ENCODE measurements at regions not wholly inside any gene's neighbourhood (a gene's known extent, or its start where the extent isn't known, plus 50 kb on each side); places are given as distances from the start of the nearest gene placed in this dataset.
A peak's percentile ranks its signal among the peaks of the same experiment; 100 is the strongest.

DNA sequence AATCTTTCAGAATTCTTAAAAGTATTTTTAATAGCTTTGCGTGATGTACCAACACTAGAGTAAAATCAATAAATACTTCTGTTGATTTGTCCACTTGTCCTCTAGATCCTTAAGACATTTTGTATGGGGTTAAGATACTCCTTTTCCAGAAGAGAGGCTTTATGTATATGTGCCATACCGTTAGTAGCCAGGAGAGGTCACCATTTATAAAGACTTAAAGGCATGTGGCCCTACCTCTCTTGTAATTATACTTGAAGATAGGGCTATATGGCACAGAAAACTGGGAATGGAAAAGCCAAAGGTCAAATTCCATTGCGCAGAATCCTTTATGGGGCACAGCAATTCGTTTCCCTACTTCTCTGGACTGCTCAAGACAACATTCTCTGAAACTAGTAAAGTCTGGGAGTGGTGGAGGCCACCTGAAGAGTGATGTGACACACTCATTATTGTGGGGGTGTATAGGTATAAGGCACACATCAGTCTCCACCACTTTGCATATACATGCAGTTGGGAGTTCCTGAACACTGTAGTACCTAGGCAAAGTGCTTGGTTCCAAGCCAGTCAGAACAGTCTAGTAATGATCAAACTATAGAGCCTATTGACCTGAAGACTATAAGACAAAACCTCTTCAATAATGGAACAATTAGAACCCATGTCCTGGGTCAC, 140.1 kb upstream of the FBXL17 start:
- POLR2A ChIA-PET: no interaction called here
- no peaks in the 10 kb centered on the region for H3K36me3 ChIP-seq (ENCODE audit: control insufficient read depth in 2 of 2, insufficient read depth in 1 of 2, low read length in 2 of 2)
- H3K9me3 ChIP-seq (ENCODE audit: control insufficient read depth, insufficient read depth, low read depth, low read length): no peaks in the 10 kb centered on the region
- no peaks in the 10 kb centered on the region for H3K4me1 ChIP-seq (ENCODE audit: control insufficient read depth, insufficient read depth, low read length)
- CTCF ChIA-PET: interaction anchor here (0.5 to 1.3 kb wide), 8 partner anchors 11 to 1008 kb away, joined by 3 to 9 read pairs (median 3); no protein-coding TSS in a partner anchor
- no peak overlapping the region for H3K27ac ChIP-seq (ENCODE audit: extremely low read depth, low read depth, low read length)
- no peak overlapping the region for H3K4me3 ChIP-seq (ENCODE audit: low read depth, low read length)
- TF ChIP-seq, protein P1, sequence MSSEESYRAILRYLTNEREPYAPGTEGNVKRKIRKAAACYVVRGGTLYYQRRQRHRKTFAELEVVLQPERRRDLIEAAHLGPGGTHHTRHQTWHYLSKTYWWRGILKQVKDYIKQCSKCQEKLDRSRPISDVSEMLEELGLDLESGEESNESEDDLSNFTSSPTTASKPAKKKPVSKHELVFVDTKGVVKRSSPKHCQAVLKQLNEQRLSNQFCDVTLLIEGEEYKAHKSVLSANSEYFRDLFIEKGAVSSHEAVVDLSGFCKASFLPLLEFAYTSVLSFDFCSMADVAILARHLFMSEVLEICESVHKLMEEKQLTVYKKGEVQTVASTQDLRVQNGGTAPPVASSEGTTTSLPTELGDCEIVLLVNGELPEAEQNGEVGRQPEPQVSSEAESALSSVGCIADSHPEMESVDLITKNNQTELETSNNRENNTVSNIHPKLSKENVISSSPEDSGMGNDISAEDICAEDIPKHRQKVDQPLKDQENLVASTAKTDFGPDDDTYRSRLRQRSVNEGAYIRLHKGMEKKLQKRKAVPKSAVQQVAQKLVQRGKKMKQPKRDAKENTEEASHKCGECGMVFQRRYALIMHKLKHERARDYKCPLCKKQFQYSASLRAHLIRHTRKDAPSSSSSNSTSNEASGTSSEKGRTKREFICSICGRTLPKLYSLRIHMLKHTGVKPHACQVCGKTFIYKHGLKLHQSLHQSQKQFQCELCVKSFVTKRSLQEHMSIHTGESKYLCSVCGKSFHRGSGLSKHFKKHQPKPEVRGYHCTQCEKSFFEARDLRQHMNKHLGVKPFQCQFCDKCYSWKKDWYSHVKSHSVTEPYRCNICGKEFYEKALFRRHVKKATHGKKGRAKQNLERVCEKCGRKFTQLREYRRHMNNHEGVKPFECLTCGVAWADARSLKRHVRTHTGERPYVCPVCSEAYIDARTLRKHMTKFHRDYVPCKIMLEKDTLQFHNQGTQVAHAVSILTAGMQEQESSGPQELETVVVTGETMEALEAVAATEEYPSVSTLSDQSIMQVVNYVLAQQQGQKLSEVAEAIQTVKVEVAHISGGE (tag by site-specific recombination; conservative IDR thresholded peaks at IDR 0.05; ENCODE audit: low read depth): no peak
- TF ChIP-seq ZNF394 (tag by site-specific recombination; IDR thresholded peaks at IDR 0.05; ENCODE audit: borderline replicate concordance) (peak; percentile 61; the same call in 1 of the 2 replicates), ZNF416 (tag by site-specific recombination; IDR thresholded peaks at IDR 0.05) (no peak), ZNF654 (tag by site-specific recombination; IDR thresholded peaks at IDR 0.05; ENCODE audit: low read depth) (peak; percentile 84), ZNF792 (tag by site-specific recombination; IDR thresholded peaks at IDR 0.05) (no peak), YY2 (tag by site-specific recombination; IDR thresholded peaks at IDR 0.05) (no peak), ZBTB1 (tag by site-specific recombination; IDR thresholded peaks at IDR 0.05) (no peak), ZNF658 (tag by site-specific recombination; IDR thresholded peaks at IDR 0.05) (no peak)
- TF ChIP-seq, protein P2, sequence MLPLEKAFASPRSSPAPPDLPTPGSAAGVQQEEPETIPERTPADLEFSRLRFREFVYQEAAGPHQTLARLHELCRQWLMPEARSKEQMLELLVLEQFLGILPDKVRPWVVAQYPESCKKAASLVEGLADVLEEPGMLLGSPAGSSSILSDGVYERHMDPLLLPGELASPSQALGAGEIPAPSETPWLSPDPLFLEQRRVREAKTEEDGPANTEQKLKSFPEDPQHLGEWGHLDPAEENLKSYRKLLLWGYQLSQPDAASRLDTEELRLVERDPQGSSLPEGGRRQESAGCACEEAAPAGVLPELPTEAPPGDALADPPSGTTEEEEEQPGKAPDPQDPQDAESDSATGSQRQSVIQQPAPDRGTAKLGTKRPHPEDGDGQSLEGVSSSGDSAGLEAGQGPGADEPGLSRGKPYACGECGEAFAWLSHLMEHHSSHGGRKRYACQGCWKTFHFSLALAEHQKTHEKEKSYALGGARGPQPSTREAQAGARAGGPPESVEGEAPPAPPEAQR (tag by site-specific recombination; IDR thresholded peaks at IDR 0.05): no peak
- TF ChIP-seq, protein P3, sequence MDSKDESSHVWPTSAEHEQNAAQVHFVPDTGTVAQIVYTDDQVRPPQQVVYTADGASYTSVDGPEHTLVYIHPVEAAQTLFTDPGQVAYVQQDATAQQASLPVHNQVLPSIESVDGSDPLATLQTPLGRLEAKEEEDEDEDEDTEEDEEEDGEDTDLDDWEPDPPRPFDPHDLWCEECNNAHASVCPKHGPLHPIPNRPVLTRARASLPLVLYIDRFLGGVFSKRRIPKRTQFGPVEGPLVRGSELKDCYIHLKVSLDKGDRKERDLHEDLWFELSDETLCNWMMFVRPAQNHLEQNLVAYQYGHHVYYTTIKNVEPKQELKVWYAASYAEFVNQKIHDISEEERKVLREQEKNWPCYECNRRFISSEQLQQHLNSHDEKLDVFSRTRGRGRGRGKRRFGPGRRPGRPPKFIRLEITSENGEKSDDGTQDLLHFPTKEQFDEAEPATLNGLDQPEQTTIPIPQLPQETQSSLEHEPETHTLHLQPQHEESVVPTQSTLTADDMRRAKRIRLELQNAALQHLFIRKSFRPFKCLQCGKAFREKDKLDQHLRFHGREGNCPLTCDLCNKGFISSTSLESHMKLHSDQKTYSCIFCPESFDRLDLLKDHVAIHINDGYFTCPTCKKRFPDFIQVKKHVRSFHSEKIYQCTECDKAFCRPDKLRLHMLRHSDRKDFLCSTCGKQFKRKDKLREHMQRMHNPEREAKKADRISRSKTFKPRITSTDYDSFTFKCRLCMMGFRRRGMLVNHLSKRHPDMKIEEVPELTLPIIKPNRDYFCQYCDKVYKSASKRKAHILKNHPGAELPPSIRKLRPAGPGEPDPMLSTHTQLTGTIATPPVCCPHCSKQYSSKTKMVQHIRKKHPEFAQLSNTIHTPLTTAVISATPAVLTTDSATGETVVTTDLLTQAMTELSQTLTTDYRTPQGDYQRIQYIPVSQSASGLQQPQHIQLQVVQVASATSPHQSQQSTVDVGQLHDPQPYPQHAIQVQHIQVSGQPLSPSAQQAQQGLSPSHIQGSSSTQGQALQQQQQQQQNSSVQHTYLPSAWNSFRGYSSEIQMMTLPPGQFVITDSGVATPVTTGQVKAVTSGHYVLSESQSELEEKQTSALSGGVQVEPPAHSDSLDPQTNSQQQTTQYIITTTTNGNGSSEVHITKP (tag by site-specific recombination; IDR thresholded peaks at IDR 0.05): no peak
- TF ChIP-seq, protein P4, sequence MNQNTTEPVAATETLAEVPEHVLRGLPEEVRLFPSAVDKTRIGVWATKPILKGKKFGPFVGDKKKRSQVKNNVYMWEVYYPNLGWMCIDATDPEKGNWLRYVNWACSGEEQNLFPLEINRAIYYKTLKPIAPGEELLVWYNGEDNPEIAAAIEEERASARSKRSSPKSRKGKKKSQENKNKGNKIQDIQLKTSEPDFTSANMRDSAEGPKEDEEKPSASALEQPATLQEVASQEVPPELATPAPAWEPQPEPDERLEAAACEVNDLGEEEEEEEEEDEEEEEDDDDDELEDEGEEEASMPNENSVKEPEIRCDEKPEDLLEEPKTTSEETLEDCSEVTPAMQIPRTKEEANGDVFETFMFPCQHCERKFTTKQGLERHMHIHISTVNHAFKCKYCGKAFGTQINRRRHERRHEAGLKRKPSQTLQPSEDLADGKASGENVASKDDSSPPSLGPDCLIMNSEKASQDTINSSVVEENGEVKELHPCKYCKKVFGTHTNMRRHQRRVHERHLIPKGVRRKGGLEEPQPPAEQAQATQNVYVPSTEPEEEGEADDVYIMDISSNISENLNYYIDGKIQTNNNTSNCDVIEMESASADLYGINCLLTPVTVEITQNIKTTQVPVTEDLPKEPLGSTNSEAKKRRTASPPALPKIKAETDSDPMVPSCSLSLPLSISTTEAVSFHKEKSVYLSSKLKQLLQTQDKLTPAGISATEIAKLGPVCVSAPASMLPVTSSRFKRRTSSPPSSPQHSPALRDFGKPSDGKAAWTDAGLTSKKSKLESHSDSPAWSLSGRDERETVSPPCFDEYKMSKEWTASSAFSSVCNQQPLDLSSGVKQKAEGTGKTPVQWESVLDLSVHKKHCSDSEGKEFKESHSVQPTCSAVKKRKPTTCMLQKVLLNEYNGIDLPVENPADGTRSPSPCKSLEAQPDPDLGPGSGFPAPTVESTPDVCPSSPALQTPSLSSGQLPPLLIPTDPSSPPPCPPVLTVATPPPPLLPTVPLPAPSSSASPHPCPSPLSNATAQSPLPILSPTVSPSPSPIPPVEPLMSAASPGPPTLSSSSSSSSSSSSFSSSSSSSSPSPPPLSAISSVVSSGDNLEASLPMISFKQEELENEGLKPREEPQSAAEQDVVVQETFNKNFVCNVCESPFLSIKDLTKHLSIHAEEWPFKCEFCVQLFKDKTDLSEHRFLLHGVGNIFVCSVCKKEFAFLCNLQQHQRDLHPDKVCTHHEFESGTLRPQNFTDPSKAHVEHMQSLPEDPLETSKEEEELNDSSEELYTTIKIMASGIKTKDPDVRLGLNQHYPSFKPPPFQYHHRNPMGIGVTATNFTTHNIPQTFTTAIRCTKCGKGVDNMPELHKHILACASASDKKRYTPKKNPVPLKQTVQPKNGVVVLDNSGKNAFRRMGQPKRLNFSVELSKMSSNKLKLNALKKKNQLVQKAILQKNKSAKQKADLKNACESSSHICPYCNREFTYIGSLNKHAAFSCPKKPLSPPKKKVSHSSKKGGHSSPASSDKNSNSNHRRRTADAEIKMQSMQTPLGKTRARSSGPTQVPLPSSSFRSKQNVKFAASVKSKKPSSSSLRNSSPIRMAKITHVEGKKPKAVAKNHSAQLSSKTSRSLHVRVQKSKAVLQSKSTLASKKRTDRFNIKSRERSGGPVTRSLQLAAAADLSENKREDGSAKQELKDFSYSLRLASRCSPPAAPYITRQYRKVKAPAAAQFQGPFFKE (tag by site-specific recombination; IDR thresholded peaks at IDR 0.05; ENCODE audit: borderline replicate concordance): no peak
- TF ChIP-seq, protein P5, sequence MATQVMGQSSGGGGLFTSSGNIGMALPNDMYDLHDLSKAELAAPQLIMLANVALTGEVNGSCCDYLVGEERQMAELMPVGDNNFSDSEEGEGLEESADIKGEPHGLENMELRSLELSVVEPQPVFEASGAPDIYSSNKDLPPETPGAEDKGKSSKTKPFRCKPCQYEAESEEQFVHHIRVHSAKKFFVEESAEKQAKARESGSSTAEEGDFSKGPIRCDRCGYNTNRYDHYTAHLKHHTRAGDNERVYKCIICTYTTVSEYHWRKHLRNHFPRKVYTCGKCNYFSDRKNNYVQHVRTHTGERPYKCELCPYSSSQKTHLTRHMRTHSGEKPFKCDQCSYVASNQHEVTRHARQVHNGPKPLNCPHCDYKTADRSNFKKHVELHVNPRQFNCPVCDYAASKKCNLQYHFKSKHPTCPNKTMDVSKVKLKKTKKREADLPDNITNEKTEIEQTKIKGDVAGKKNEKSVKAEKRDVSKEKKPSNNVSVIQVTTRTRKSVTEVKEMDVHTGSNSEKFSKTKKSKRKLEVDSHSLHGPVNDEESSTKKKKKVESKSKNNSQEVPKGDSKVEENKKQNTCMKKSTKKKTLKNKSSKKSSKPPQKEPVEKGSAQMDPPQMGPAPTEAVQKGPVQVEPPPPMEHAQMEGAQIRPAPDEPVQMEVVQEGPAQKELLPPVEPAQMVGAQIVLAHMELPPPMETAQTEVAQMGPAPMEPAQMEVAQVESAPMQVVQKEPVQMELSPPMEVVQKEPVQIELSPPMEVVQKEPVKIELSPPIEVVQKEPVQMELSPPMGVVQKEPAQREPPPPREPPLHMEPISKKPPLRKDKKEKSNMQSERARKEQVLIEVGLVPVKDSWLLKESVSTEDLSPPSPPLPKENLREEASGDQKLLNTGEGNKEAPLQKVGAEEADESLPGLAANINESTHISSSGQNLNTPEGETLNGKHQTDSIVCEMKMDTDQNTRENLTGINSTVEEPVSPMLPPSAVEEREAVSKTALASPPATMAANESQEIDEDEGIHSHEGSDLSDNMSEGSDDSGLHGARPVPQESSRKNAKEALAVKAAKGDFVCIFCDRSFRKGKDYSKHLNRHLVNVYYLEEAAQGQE (tag by site-specific recombination; IDR thresholded peaks at IDR 0.05): no peak
